PFSK-1 (cell line): ENCODE measurements at regions not wholly inside any gene's neighbourhood (a gene's known extent, or its start where the extent isn't known, plus 50 kb on each side); places are given as distances from the start of the nearest gene placed in this dataset.

Experiments used
- FOXP2 ChIP-seq: optimal IDR thresholded peaks from 2 replicates; pipeline ENCODE3; 2011; ENCODE audit warnings: borderline replicate concordance, control low read depth, inconsistent platforms; ENCODE audit not compliant: insufficient read depth; ENCODE audit errors: extremely low read length, extremely low read depth
- POLR2AphosphoS5 ChIP-seq: IDR thresholded peaks from 2 replicates; pipeline ENCODE4 v1.6.1; 2012; ENCODE audit warnings: low read depth, mild to moderate bottlenecking, control low read depth, low read length, moderate library complexity
- SIN3A ChIP-seq: IDR thresholded peaks from 2 replicates; pipeline ENCODE4 v1.6.1; 2012; ENCODE audit warnings: mild to moderate bottlenecking, low read length, moderate library complexity, borderline replicate concordance; ENCODE audit not compliant: insufficient read depth
- TAF1 ChIP-seq: IDR thresholded peaks from 2 replicates; pipeline ENCODE4 v1.6.1; 2012; ENCODE audit warnings: low read length, control low read depth, borderline replicate concordance; ENCODE audit not compliant: insufficient read depth
- TF ChIP-seq, protein P1 (sequence below), 2 experiments: IDR thresholded peaks; 2 replicates each; pipeline versions ENCODE4 v1.6.1 to v1.8.0; 2011 to 2012; ENCODE audit warnings: low read depth in 2 of 2, low read length in 2 of 2, control low read depth in 1 of 2, inconsistent platforms in 1 of 2, mild to moderate bottlenecking in 1 of 2, moderate library complexity in 1 of 2; ENCODE audit not compliant: insufficient read depth in 1 of 2

DNA sequence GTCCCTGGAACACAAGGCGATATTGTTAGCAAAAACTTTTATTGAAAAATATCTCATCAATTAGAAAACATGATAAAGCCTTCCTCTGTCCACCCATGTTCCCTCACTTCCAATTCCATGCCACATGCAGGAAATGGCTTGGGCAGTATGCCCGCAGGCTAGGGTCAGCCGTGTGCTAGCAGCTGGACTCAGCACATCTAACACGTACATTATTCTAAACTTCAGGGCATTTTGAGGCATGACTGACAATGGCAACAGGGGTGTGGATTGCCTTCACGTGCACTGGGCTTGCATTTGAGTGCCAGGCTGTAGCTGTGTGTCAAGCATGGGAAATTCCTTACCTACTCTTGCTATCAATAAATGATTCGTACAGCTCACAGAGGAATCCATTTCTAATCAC is 642.1 kb downstream of the INHBA start:
- TF ChIP-seq, protein P1, sequence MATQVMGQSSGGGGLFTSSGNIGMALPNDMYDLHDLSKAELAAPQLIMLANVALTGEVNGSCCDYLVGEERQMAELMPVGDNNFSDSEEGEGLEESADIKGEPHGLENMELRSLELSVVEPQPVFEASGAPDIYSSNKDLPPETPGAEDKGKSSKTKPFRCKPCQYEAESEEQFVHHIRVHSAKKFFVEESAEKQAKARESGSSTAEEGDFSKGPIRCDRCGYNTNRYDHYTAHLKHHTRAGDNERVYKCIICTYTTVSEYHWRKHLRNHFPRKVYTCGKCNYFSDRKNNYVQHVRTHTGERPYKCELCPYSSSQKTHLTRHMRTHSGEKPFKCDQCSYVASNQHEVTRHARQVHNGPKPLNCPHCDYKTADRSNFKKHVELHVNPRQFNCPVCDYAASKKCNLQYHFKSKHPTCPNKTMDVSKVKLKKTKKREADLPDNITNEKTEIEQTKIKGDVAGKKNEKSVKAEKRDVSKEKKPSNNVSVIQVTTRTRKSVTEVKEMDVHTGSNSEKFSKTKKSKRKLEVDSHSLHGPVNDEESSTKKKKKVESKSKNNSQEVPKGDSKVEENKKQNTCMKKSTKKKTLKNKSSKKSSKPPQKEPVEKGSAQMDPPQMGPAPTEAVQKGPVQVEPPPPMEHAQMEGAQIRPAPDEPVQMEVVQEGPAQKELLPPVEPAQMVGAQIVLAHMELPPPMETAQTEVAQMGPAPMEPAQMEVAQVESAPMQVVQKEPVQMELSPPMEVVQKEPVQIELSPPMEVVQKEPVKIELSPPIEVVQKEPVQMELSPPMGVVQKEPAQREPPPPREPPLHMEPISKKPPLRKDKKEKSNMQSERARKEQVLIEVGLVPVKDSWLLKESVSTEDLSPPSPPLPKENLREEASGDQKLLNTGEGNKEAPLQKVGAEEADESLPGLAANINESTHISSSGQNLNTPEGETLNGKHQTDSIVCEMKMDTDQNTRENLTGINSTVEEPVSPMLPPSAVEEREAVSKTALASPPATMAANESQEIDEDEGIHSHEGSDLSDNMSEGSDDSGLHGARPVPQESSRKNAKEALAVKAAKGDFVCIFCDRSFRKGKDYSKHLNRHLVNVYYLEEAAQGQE (IDR thresholded peaks at IDR 0.05; ENCODE audit: insufficient read depth in 1 of 2, low read depth in 2 of 2, low read length in 2 of 2), result no peak
- TF ChIP-seq TAF1, result no peak
- TF ChIP-seq SIN3A, result no peak
- TF ChIP-seq POLR2AphosphoS5, result no peak
- no peak for TF ChIP-seq FOXP2
